Effector memory CD8-positive, alpha-beta T cell (primary cell): ENCODE measurements at regions not wholly inside any gene's neighbourhood (a gene's known extent, or its start where the extent isn't known, plus 50 kb on each side); places are given as distances from the start of the nearest gene placed in this dataset.
"Not testable (repeated sequence)": the region's sequence is repeated elsewhere in the genome, so short reads cannot be mapped to it uniquely, and the experiment has no call there.

Source experiments
- ATAC-seq: fragments of 150-1000 bp; cut with Tn5 transposase; replicated peaks from 2 replicates; pipeline ENCODE4 v1.10.0; 2021; ENCODE audit warnings: mild to moderate bottlenecking, moderate library complexity
- DNase-seq, 3 experiments: peaks; one replicate each; pipeline ENCODE4 v3.0.0; 2021
- H3K27ac Mint-ChIP-seq, 2 donors: one replicate each; pipeline ENCODE4 v1.8.0; 2022; ENCODE audit warnings: mild to moderate bottlenecking in 2 of 2, mixed read lengths in 2 of 2, moderate library complexity in 2 of 2
- H3K27me3 Mint-ChIP-seq, 2 donors: one replicate each; pipeline ENCODE4 v1.8.0; 2022; ENCODE audit warnings: mixed read lengths in 2 of 2
- H3K36me3 Mint-ChIP-seq: one replicate; pipeline ENCODE4 v1.8.0; 2022; ENCODE audit warnings: mild to moderate bottlenecking, moderate library complexity, mixed read lengths; ENCODE audit not compliant: insufficient read depth
- H3K4me1 Mint-ChIP-seq, 2 donors: one replicate each; pipeline ENCODE4 v1.8.0; 2022; ENCODE audit warnings: low read depth in 2 of 2, mixed read lengths in 2 of 2
- H3K4me3 Mint-ChIP-seq, 2 donors: one replicate each; pipeline ENCODE4 v1.8.0; 2022; ENCODE audit warnings: mild to moderate bottlenecking in 2 of 2, mixed read lengths in 2 of 2, moderate library complexity in 2 of 2
- H3K9me3 Mint-ChIP-seq, 2 donors: one replicate each; pipeline ENCODE4 v1.8.0; 2022; ENCODE audit warnings: mixed read lengths in 2 of 2

- not testable (repeated sequence) for H3K27ac Mint-ChIP-seq, H3K4me3 Mint-ChIP-seq, DNase-seq, H3K27me3 Mint-ChIP-seq, H3K4me1 Mint-ChIP-seq, ATAC-seq, H3K36me3 Mint-ChIP-seq
- peaks cover 6 to 18% of the 10 kb centered on the region in 2 donors for H3K9me3 Mint-ChIP-seq
Observed at GRCh38 chr20:30875868-30876267, 381.6 kb upstream of the DEFB115 start.

DNA sequence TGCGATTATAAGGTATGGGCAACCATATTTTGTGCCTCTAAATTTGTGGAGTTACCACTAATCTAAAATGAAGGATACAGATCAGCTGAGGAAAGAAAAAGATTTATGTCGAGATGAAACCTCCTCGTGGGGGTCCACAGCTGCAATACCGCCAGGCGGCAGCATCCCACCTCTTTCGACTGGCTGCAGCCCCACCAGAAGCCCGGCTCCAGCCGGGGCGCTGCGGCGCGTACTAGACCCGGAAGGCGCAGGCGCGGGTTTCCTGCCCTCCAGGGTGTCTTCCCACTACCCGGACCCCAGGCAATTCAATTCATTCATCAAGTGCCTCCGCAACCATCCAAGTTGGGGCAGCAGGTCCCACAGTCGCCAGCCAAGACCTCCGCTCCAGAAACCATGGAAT is 366.1 kb upstream of the DEFB115 start:
- not testable (repeated sequence) for DNase-seq, H3K36me3 Mint-ChIP-seq, ATAC-seq, H3K4me3 Mint-ChIP-seq, H3K27ac Mint-ChIP-seq, H3K4me1 Mint-ChIP-seq
- peaks cover 4 to 14% of the 10 kb centered on the region in 2 donors for H3K9me3 Mint-ChIP-seq
- peaks cover 45 to 50% of the 10 kb centered on the region in 2 donors for H3K27me3 Mint-ChIP-seq

DNA sequence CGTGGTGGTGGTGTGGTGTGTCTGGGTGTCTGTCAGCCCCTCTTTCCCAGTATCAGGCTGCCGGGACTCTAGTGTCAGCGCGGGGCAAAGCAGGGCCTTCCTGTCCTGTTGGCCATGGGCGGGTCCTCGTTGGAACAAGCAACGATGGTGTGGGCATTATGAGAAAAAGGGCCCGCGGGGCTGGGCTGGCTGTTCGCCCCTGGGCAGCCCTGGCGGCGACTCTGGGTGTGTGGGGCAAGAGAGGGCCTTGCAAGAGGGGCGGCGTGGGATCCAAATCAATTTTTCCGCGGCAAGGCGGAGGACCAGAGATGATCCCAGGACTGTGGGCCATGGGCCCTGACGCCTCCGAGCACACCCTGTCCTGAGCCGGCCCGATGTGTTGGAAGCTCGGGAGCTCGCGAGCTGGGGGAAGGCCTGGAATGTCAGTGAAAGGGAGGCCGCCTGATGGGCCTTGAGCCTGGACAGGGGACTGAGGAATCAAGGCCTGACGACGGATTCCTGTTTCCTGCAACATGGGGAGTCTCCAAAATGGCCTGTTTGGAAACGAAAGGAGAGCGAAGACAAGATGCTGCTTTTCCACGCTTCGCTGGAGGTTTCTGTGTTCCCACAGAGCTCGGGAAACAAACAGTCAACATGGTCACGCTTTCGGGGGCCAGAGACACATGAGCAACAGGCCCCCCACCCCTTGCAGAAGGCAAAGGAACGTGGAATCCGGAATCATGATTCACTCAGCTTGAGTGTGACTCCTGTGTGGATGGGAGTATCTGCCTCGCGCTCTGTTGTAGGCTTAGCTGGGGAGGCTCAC is 364.7 kb upstream of the DEFB115 start:
- H3K36me3 Mint-ChIP-seq: peaks cover 5% of the 10 kb centered on the region
- peaks cover 0 to 1% of the 10 kb centered on the region in 2 donors for H3K4me1 Mint-ChIP-seq
- ATAC-seq (no peak), DNase-seq (no peak)
- peaks cover 1 to 2% of the 10 kb centered on the region in 2 donors for H3K9me3 Mint-ChIP-seq
- H3K27ac Mint-ChIP-seq: no peak overlapping the region
- no peak overlapping the region for H3K4me3 Mint-ChIP-seq
- H3K27me3 Mint-ChIP-seq: peaks cover 37 to 45% of the 10 kb centered on the region in 2 donors

GRCh38 chr20:30893346-30894314 is 363.8 kb upstream of the DEFB115 start:
- H3K9me3 Mint-ChIP-seq, ATAC-seq, H3K36me3 Mint-ChIP-seq, H3K4me1 Mint-ChIP-seq, DNase-seq, H3K4me3 Mint-ChIP-seq, H3K27ac Mint-ChIP-seq: not testable (repeated sequence)
- H3K27me3 Mint-ChIP-seq: peaks cover 40% of the 10 kb centered on the region in 2 donors

- H3K27ac Mint-ChIP-seq, H3K36me3 Mint-ChIP-seq, H3K4me1 Mint-ChIP-seq, H3K4me3 Mint-ChIP-seq, H3K9me3 Mint-ChIP-seq, DNase-seq, ATAC-seq: not testable (repeated sequence)
- H3K27me3 Mint-ChIP-seq: peaks cover 47 to 52% of the 10 kb centered on the region in 2 donors
Observed at GRCh38 chr20:30894707-30895353, 362.6 kb upstream of the DEFB115 start.

DNA sequence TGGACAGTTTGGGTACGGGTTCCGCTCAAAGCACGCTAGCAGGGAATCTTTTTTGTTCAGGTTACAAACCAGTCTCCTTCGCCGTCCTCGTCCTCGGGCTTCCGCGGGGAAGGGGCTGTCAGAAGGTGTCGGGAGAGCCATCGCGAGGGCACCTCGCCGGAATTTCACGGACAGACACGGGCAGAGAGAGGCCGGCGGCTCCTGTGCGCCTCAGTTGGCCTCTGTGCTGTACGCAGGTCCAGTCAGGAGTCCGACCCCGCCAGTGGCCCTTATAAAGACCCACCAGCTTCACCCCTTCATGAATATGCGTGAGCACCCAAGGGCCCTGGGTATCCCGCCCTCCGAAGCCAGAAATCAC is 362.1 kb upstream of the DEFB115 start:
- H3K27ac Mint-ChIP-seq, H3K4me1 Mint-ChIP-seq, H3K9me3 Mint-ChIP-seq, H3K4me3 Mint-ChIP-seq, DNase-seq, H3K36me3 Mint-ChIP-seq, ATAC-seq: not testable (repeated sequence)
- H3K27me3 Mint-ChIP-seq: peaks cover 45 to 58% of the 10 kb centered on the region in 2 donors

DNA sequence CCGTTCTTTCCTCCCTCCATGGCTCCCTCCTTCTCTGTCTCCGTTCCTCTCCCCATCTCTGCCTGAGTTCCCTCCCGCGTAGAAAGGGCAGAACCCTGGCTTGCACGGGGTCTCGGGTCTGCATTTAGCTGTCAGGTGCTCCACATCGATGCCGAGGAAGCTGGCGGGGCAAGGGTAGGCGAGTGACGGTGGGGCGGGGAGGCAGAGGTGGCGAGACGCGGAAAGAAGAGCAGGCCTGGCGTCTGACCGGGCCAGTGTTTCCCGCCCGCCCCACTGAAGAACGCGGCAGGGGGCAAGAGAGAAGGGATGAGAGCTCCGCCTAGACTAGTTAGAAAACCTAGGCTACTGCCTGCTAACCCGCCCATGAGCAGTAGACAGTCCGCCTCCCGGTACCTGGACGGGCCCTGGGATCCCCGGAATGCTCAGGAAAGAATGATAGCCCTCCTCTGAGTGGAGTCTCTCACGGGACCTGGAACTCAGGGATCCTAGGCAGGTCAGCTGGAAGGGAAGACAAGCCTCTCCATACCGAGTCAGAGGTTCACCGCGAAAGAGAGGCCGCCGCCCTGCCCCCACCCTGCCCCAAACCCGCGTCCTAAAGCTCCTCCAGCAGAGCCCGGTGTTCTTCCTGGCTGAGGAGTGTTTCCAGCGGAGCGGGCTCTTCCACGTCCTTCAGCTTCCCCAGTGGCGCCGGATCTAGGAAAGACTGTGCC is 357.9 kb upstream of the DEFB115 start:
- not testable (repeated sequence) for H3K4me1 Mint-ChIP-seq, H3K36me3 Mint-ChIP-seq, ATAC-seq, H3K9me3 Mint-ChIP-seq, H3K27ac Mint-ChIP-seq, DNase-seq
- Mint-ChIP-seq H3K4me3 (peak overlapping the region in 1 of 2 donors; percentile 63), H3K27me3 (peaks cover 18 to 30% of the 10 kb centered on the region in 2 donors)

DNA sequence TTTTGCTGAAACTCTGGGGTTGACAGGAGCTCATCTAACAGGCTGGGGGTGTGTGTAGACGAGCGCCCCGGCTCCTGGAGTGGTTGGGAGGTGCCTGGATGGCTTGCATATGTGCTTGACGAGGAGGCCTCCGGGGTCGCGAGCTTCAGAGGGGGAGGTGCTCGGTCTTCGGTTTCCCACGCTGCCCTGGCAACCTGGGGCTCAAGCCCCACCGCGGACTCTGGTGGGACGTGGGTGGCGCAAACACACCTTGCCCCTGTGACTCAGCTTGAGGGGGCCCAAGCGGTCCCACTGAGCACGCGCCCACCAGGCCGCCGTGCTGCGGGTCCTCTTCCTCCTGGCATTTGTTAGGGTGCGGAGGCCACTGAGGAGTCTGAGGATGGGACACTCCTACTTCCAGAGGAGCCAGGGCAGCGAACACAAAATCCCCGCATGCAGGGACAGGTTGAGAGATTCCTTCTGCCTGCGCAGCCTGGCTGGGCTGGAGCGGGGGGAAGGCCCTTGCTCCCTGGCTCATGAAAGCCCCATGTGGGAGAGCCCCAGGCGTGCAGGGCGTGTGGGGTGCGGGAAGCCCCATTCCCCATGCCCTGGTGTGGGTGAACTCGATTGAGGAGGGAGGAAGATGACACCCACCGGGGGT is 357.3 kb upstream of the DEFB115 start:
- H3K36me3 Mint-ChIP-seq, DNase-seq, ATAC-seq, H3K4me1 Mint-ChIP-seq, H3K27ac Mint-ChIP-seq, H3K4me3 Mint-ChIP-seq, H3K9me3 Mint-ChIP-seq: not testable (repeated sequence)
- H3K27me3 Mint-ChIP-seq: peaks cover 18 to 25% of the 10 kb centered on the region in 2 donors

DNA sequence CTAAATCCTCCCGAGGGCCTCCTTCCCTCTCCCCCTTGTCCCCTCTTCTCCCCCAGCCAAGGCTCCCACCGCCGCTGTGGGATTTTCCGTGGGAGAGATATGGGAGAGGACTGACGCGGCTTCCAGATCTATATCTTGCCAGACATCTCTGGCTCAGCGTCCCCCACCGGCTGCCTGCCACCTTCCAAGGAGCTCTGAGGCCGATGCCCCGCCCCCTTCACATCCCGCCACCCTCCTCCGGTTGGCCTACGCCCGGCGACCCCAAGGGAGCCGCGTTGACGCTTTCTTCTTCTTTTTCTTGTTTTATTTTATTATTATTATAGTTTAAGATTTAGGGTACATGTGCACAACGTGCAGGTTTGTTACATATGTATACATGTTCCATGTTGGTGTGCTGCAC is 352.2 kb upstream of the DEFB115 start:
- not testable (repeated sequence) for DNase-seq, ATAC-seq, H3K4me1 Mint-ChIP-seq, H3K36me3 Mint-ChIP-seq, H3K27ac Mint-ChIP-seq, H3K9me3 Mint-ChIP-seq, H3K4me3 Mint-ChIP-seq
- peaks cover 3 to 10% of the 10 kb centered on the region in 2 donors for H3K27me3 Mint-ChIP-seq

DNA sequence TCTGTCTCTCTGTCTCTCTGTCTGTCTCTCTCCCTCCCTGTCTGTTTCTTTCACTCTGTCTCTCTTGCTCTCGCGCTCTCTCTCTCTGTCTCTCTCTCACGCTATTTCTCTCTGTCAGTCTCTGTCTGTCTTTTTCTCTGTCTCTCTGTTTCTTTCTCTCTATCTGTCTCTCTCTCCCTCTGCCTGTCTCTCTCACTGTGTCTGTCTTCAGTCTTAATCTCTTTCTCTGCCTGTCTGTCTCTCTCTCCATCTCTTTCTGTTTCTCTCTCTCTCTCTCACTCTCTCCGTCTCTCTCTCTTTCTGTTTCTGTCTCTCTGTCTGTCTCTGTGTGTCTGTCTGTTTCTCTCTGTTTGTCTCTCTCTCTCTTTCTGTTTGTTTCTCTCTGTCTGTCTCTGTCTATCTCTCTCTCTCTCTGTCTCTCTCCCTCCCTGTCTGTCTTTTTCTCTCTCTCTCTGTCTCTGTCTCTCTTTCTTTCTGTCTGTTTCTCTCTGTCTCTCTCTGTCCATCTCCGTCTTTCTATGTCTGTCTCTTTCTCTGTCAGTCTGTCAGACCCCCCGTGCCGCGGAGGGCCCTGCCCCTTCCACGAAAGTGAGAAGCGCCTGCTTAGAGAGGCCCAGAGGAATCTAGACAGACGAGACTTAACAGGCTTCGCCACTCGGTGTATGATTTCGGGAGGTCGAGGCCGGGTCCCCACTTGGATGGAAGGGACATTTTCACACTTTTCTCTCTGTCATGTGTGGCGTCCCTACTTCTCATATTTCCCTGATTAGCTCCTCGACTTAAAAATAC is 346.3 kb upstream of the DEFB115 start:
- DNase-seq (no peak), ATAC-seq (no peak)
- Mint-ChIP-seq H3K27me3 (peaks cover 16 to 32% of the 10 kb centered on the region in 2 donors), H3K4me1 (peaks cover 6 to 23% of the 10 kb centered on the region in 2 donors), H3K4me3 (no peak overlapping the region), H3K9me3 (peaks cover 9 to 16% of the 10 kb centered on the region in 2 donors), H3K27ac (no peak overlapping the region), H3K36me3 (no peaks in the 10 kb centered on the region)

DNA sequence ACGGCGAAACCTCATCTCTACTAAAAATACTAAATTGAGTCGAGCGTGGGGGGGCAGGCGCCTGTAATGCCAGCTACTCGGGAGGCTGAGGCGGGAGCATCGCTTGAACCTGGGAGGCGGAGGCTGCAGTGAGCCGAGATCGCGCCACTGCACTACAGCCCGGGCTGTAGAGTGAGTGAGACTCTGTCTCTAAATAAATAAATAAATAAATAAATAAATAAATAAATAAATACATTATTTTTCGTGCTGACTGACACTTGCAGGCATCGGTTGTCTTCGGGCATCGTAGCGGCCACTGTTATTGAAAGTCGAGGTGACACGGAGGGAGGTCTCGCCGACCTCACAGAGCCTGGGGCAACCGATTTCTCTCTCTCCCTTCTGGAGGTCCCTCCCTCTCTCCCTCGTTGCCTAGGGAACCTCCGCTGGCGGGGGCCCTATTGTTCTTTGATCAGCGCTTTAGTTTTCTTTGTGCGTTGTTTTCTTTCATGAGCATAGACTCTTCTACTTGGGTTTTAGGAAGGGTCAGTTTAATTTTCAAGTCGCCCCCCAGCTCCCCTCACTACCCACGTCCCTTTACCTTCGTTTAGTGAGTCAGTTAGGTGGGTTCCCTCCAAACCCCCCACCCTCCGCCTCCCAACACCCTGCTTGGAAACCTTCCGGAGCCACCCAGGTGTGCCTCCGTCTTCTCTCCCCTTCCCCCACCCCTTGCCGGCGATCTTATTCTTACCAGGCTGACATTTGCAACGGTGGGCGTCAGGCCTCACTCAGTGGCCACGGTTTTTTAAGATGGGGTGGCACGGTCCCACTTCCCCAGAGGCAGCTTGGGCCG is 345.4 kb upstream of the DEFB115 start:
- H3K4me3 Mint-ChIP-seq, DNase-seq, H3K27ac Mint-ChIP-seq, H3K36me3 Mint-ChIP-seq, ATAC-seq: not testable (repeated sequence)
- Mint-ChIP-seq H3K9me3 (peaks cover 9 to 16% of the 10 kb centered on the region in 2 donors), H3K27me3 (peaks cover 16 to 32% of the 10 kb centered on the region in 2 donors), H3K4me1 (peaks cover 6 to 23% of the 10 kb centered on the region in 2 donors)
